ENCODE measurements at regions not wholly inside any gene's neighbourhood (a gene's known extent, or its start where the extent isn't known, plus 50 kb on each side); places are given as distances from the start of the nearest gene placed in this dataset.

DNA sequence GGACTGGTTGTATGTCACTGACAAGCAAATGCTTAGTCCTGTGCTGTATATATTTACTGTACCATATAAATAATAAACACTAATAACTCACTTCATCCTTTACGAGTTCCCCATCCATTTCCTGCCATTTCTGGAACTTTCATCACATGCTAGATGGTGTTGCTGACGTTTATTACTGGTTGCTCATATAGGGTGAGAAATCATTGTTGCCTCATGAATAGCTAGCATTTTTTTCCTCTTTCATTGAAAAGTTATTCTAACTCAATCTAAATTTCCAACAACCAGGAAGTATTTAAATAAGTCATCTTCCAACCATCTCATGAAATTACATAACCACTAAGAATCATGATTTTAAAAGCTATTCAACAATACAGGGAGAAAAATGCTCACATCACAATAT is 88.6 kb upstream of the RCN1 start:
- no peak for DNase-seq (ENCODE audit: low spot score)

GRCh38 chr11:31997955-31998354 is 92.9 kb upstream of the RCN1 start:
- no peak for DNase-seq (ENCODE audit: low spot score)

DNA sequence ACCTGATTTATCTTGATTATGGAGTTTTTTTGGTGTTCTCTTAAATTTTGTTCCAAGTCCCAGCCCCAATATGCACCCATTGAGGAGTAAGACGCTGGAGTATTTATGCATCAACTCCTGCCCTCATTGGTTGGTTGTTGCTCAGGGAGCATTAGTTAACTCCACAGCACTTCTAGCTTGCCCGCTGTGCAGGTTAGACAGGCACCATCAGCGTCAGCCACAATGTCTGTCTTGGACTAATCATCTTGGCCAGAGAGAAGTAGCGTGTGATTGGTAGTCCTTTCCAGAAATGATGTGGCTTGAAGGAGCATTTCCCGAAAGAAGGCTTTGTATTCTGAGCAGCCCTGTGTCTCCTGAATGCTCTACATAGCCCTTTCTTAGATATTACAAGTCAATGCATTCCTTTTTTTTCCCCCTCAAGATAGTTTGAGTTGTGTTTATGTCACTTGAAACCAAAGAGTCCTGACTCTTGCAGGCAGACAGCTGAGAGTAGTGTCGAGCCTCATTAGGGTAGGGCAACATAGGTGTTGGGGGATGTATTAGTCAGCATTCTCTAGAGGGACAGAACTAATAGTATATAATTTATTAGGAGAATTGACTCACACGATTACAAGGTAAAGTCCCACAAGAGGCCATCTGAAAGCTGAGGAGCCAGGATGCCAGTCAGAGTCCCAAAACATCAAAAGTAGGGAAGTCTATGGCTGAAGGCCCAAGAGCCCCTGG is 94.6 kb upstream of the RCN1 start:
- DNase-seq (ENCODE audit: low spot score): no peak

DNA sequence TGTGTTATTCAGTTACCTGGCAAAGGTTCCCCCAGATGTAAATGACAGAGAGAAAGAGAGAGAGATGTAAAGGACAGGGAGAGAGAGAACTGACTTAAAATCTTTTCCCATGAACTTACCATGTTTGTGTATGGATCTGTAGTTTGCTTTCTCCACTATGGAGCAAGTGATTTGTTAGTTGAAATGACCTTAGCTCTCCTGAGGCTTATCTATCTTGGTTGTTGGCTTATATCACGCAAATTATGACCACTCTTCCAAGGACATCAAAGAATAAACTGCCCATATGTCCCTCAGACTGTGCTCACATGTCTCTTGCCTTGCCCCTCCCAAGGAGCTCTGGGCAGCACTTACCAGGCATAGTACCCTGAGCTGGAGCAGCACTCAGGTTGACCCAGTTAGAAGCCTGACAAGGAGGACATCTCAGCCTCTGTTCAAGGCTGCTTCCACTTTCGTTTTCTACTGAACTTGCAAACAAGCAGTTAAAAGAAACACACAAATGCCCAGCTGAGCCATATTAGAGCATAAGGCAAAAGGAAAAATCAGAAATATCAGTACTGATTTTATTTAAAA is 95.3 kb upstream of the RCN1 start:
- DNase-seq (ENCODE audit: low spot score): peak; percentile 3

- no peak for DNase-seq (ENCODE audit: low spot score)
Measured at GRCh38 chr11:31995032-31995431, 95.8 kb upstream of the RCN1 start.

- DNase-seq (ENCODE audit: low spot score): no peak
Measured at GRCh38 chr11:31987118-31988005, 103.5 kb upstream of the RCN1 start.

DNA sequence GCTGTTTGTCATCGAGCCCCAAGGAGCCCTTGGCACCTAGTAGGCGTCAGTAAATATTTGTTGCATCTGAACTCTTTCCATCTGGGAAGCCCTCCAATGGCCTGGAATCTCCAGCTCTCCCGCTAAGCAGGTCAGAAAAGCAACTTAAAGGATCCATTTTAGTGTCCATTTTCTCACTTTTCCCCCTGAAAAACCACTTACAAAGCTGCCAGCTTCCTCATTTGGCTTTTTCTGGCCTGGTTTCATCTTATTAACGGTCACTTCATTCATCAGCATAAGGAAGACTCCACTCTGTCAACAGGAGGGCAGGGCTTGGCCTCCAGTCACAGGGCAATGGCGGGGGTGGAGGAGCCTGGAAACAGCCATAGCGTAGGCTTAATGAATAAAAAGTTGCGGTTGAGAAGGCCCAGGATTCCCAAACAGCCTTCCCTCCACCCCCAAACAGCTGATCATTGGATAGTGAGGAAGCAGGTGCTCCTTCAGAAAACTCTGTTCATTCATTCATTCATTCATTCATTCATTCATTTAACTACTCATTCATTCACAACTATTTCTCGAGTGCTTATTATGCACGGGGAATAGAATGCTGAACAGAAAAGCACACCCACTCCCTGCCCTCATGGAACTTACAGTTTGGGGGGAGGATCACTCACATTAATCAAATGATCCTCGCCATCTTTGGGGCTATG is 104.5 kb upstream of the RCN1 start:
- no peak for DNase-seq (ENCODE audit: low spot score)

DNA sequence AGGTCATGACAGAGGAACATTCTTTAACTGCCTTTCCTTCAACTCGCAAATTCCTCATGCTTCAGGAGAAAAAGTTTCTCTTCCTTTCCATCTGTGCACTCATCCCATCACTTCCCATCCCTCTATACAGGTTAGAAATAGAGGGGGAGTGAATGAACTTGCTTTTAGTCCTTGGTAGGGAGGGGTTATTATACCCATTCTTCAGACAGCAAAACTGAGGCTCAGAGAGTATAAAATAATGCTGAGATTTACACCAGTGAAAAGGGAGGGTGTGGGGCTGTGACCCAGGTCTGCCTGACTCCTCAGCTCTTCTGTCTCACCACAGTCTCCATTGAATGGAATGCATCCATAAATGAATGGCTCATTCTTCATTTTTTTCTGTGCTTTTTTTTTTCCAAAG is 109.4 kb upstream of the RCN1 start:
- DNase-seq (ENCODE audit: low spot score): no peak

GRCh38 chr11:31977343-31977742 is 113.5 kb upstream of the RCN1 start:
- no peak for DNase-seq (ENCODE audit: low spot score)

GRCh38 chr11:31974366-31975136 is 116.3 kb upstream of the RCN1 start:
- no peak for DNase-seq (ENCODE audit: low spot score)

DNA sequence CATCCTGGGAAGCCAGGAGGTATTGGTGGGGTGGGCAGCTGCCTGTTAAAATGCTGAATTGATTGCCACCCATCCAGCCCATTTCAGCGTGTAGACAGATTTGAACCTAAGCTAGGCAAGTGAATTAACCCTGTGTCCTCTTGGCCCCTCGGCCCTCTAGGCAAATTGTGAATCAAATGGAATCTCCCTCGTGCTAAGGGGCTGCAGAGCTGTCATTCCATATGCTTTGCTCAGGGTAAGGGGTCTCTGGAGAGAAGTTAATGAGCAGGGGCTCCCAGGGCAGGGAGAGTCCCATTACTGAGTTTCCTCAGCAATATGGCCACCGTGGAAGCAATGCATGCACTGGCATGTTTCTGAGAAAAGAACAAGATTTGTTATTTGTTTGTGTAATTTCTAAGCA is 117.7 kb upstream of the RCN1 start:
- DNase-seq (ENCODE audit: low spot score): no peak

GRCh38 chr11:31972623-31973022 is 118.3 kb upstream of the RCN1 start:
- DNase-seq (ENCODE audit: low spot score): no peak

DNA sequence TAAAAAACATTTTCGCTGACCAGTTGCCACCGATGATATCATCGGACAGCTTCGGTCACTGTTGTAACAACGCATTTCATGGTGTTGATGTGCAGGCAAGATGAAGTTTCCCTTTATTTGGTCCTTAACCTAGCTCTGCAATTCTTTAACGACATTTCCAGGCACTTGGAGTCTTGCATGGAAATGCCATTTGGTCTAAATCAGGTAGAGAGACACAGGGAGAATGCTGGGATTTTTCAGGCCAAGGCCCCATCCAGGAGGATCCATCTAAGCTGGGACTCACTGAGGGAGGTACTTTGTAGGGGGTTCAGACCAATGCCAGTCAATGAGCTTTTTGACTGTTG is 121.5 kb upstream of the RCN1 start:
- DNase-seq (ENCODE audit: low spot score): no peak

- DNase-seq (ENCODE audit: low spot score): no peak
Measured at GRCh38 chr11:31968461-31969358, 122.2 kb upstream of the RCN1 start.

- no peak for DNase-seq (ENCODE audit: low spot score)
Measured at GRCh38 chr11:31967404-31968130, 123.3 kb upstream of the RCN1 start.

- no peak for DNase-seq (ENCODE audit: low spot score)
Measured at GRCh38 chr11:31966846-31967245, 124.0 kb upstream of the RCN1 start.

GRCh38 chr11:31964181-31964580 is 126.7 kb upstream of the RCN1 start:
- no peak for DNase-seq (ENCODE audit: low spot score)

- DNase-seq (ENCODE audit: low spot score): no peak
Measured at GRCh38 chr11:31960126-31960525, 130.7 kb upstream of the RCN1 start.

DNA sequence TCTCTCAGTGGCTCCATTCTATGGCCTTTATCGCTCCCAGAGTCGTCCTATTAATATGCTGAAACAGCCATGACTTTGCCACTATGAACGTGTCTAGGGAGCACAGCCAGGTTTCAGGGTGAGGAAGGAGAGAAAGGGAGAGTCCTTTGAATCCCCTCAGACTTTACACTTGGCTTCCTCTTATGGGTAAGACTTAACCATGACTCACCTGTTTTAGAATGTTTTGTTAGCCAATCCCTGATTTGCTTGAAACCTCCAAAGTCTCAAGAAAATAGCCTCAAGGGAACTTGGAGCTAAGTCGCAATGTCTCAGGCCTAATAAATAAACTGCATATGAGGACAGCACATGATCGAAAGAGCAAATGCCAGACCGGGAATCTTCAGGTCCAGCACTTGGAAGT is 131.2 kb upstream of the RCN1 start:
- no peak for DNase-seq (ENCODE audit: low spot score)

DNA sequence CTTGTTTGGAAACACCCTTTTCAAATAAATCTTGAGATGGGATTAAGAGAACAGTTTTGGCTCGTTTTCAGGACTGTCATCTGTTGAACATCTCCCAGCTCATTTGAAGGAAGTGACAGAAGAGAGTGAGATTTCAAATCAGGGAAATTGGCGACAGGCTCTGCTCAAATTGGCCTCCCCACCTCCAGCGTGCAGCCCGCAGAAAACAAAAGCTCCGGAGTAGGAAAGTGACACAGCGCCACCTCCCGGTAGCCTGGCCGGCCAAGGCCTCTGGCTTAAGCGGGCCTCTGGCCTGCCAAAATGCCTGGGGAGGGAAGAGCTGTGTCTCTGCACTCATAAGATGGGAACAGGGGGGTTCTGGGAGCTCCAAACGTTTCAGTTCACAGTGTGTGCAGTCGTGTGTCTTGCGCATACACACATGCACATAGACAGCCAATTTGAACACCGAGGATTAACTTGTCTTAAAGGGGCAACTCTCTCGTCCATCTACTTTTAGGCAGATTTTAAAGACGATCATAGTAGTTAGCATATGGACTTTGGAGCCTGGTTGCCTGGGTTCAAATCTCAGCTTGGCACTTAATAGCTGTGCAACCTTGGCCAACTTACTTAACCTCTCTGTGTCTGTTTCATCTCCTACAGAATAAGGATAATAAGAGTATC is 132.7 kb upstream of the RCN1 start:
- DNase-seq (ENCODE audit: low spot score): peak; percentile 61
